ENCODE measurements at regions not wholly inside any gene's neighbourhood (a gene's known extent, or its start where the extent isn't known, plus 50 kb on each side); places are given as distances from the start of the nearest gene placed in this dataset.

- Histone ChIP-seq H3K79me2 (replicated peaks; ENCODE audit: insufficient read depth, low read length) (peaks cover 4% of the 10 kb centered on the region), H3K36me3 (ENCODE audit: insufficient read depth, low read length) (no peaks in the 10 kb centered on the region), H3K9me2 (ENCODE audit: insufficient read depth, low read length) (no peaks in the 10 kb centered on the region), H3K27me3 (ENCODE audit: insufficient read depth, low read depth, low read length) (no peaks in the 10 kb centered on the region), H2AFZ (ENCODE audit: low read depth, low read length) (no peak overlapping the region), H3K4me2 (ENCODE audit: low read length) (no peak overlapping the region), H3F3A (ENCODE audit: insufficient read depth, low read length, poor library complexity, severe bottlenecking) (no peaks in the 10 kb centered on the region), H3K4me3 (ENCODE audit: low read length) (no peak overlapping the region), H3K27ac (ENCODE audit: low read length) (no peak overlapping the region), H3K9me3 (ENCODE audit: low read length) (no peaks in the 10 kb centered on the region), H4K20me1 (ENCODE audit: insufficient read depth) (no peaks in the 10 kb centered on the region), H3K9ac (ENCODE audit: low read length) (no peak overlapping the region)
- TF ChIP-seq TAF1 (IDR thresholded peaks at IDR 0.05; ENCODE audit: low read depth) (no peak), EP300 (conservative IDR thresholded peaks at IDR 0.05; ENCODE audit: poor library complexity, severe bottlenecking) (no peak), EZH2 (IDR thresholded peaks at IDR 0.05; ENCODE audit: borderline replicate concordance, insufficient read depth, low read length, poor library complexity, severe bottlenecking) (no peak), POLR2AphosphoS5 (IDR thresholded peaks at IDR 0.05) (no peak), MXI1 (conservative IDR thresholded peaks at IDR 0.05; ENCODE audit: poor library complexity, severe bottlenecking) (no peak), RAD21 (conservative IDR thresholded peaks at IDR 0.05) (no peak)
- TF ChIP-seq, protein P1, sequence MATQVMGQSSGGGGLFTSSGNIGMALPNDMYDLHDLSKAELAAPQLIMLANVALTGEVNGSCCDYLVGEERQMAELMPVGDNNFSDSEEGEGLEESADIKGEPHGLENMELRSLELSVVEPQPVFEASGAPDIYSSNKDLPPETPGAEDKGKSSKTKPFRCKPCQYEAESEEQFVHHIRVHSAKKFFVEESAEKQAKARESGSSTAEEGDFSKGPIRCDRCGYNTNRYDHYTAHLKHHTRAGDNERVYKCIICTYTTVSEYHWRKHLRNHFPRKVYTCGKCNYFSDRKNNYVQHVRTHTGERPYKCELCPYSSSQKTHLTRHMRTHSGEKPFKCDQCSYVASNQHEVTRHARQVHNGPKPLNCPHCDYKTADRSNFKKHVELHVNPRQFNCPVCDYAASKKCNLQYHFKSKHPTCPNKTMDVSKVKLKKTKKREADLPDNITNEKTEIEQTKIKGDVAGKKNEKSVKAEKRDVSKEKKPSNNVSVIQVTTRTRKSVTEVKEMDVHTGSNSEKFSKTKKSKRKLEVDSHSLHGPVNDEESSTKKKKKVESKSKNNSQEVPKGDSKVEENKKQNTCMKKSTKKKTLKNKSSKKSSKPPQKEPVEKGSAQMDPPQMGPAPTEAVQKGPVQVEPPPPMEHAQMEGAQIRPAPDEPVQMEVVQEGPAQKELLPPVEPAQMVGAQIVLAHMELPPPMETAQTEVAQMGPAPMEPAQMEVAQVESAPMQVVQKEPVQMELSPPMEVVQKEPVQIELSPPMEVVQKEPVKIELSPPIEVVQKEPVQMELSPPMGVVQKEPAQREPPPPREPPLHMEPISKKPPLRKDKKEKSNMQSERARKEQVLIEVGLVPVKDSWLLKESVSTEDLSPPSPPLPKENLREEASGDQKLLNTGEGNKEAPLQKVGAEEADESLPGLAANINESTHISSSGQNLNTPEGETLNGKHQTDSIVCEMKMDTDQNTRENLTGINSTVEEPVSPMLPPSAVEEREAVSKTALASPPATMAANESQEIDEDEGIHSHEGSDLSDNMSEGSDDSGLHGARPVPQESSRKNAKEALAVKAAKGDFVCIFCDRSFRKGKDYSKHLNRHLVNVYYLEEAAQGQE (IDR thresholded peaks at IDR 0.05; ENCODE audit: borderline replicate concordance), result no peak
Measured at GRCh38 chr17:63276821-63277220, 169.3 kb downstream of the CYB561 start.

GRCh38 chr17:63277629-63278028 lies 168.5 kb downstream of the CYB561 start:
- H3K9ac ChIP-seq (ENCODE audit: low read length), result no peak overlapping the region

More at GRCh38 chr17:63277629-63278028, 168.5 kb downstream of the CYB561 start:
- no peak overlapping the region for H3K4me3 ChIP-seq (ENCODE audit: low read length)
- H3K36me3 ChIP-seq (ENCODE audit: insufficient read depth, low read length), result peaks cover 2% of the 10 kb centered on the region
- H3K27me3 ChIP-seq (ENCODE audit: insufficient read depth, low read depth, low read length), result no peaks in the 10 kb centered on the region
- H3F3A ChIP-seq (ENCODE audit: insufficient read depth, low read length, poor library complexity, severe bottlenecking), result no peaks in the 10 kb centered on the region
- H3K4me2 ChIP-seq (ENCODE audit: low read length), result no peak overlapping the region
- no peaks in the 10 kb centered on the region for H3K9me2 ChIP-seq (ENCODE audit: insufficient read depth, low read length)
- H2AFZ ChIP-seq (ENCODE audit: low read depth, low read length), result no peak overlapping the region
- H3K79me2 ChIP-seq (replicated peaks; ENCODE audit: insufficient read depth, low read length), result peaks cover 5% of the 10 kb centered on the region
- no peaks in the 10 kb centered on the region for H4K20me1 ChIP-seq (ENCODE audit: insufficient read depth)
- H3K9me3 ChIP-seq (ENCODE audit: low read length), result no peaks in the 10 kb centered on the region
- H3K27ac ChIP-seq (ENCODE audit: low read length), result no peak overlapping the region
- TF ChIP-seq CTCF (IDR thresholded peaks at IDR 0.05; ENCODE audit: poor library complexity, severe bottlenecking) (no peak), MXI1 (conservative IDR thresholded peaks at IDR 0.05; ENCODE audit: poor library complexity, severe bottlenecking) (no peak), EP300 (conservative IDR thresholded peaks at IDR 0.05; ENCODE audit: poor library complexity, severe bottlenecking) (no peak)
